Effector memory CD8-positive, alpha-beta T cell (primary cell): ENCODE measurements at regions not wholly inside any gene's neighbourhood (a gene's known extent, or its start where the extent isn't known, plus 50 kb on each side); places are given as distances from the start of the nearest gene placed in this dataset.
A peak's percentile ranks its signal among the peaks of the same experiment; 100 is the strongest.

ENCODE experiments used
- ATAC-seq: fragments of 150-1000 bp; cut with Tn5 transposase; replicated peaks from 2 replicates; pipeline ENCODE4 v1.10.0; 2021; ENCODE audit warnings: mild to moderate bottlenecking, moderate library complexity
- DNase-seq, 3 experiments: peaks; one replicate each; pipeline ENCODE4 v3.0.0; 2021
- H3K27ac Mint-ChIP-seq, 2 donors: one replicate each; pipeline ENCODE4 v1.8.0; 2022; ENCODE audit warnings: mild to moderate bottlenecking in 2 of 2, mixed read lengths in 2 of 2, moderate library complexity in 2 of 2
- H3K27me3 Mint-ChIP-seq, 2 donors: one replicate each; pipeline ENCODE4 v1.8.0; 2022; ENCODE audit warnings: mixed read lengths in 2 of 2
- H3K36me3 Mint-ChIP-seq: one replicate; pipeline ENCODE4 v1.8.0; 2022; ENCODE audit warnings: mild to moderate bottlenecking, moderate library complexity, mixed read lengths; ENCODE audit not compliant: insufficient read depth
- H3K4me1 Mint-ChIP-seq, 2 donors: one replicate each; pipeline ENCODE4 v1.8.0; 2022; ENCODE audit warnings: low read depth in 2 of 2, mixed read lengths in 2 of 2
- H3K4me3 Mint-ChIP-seq, 2 donors: one replicate each; pipeline ENCODE4 v1.8.0; 2022; ENCODE audit warnings: mild to moderate bottlenecking in 2 of 2, mixed read lengths in 2 of 2, moderate library complexity in 2 of 2
- H3K9me3 Mint-ChIP-seq, 2 donors: one replicate each; pipeline ENCODE4 v1.8.0; 2022; ENCODE audit warnings: mixed read lengths in 2 of 2

DNA sequence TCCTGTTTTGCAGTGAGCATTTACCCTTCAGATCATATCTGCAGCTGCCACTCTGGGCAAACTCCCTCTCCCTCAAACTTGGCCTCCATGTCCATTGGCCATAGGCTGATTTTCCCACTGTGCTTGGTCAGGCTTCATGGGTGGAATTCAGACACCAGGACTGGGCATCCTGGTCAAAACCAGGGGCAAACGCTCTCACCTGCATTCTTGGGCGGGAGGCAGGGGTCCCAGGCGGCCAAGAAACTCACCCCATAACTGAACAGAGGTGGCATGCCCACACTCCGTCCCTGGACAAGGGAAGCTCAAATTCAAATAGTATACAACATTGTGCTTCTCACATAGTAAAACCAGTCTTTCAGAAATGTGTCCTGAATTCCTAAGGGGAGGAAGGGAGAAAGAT, 81.1 kb upstream of the ZNF648 start:
- H3K36me3 Mint-ChIP-seq: peaks cover 7% of the 10 kb centered on the region
- DNase-seq: no peak
- H3K4me3 Mint-ChIP-seq: no peak overlapping the region
- peaks cover 21 to 22% of the 10 kb centered on the region in 2 donors for H3K27me3 Mint-ChIP-seq
- no peaks in the 10 kb centered on the region for H3K9me3 Mint-ChIP-seq
- H3K27ac Mint-ChIP-seq: no peak overlapping the region
- H3K4me1 Mint-ChIP-seq: peaks cover 0 to 9% of the 10 kb centered on the region in 2 donors
- no peak for ATAC-seq

DNA sequence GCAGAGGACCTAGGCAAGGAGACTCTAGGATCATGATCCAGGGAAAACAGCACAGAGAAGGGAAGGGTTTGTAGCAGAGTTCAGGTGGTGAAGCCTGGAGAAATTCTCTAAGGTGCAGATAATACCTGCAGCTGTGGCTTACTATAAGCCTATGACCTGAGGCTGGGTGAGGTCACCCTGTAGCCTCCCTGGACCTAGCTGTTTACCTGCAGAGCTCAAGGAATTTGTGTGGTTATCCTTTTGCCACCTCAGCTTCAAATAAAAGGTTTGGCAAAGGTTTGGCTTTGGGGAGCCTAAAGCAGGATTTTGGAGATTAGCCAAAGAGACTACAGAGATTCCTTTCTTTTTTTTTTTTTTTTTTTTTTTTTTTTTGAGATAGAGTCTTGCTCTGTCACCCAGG, 79.5 kb upstream of the ZNF648 start:
- H3K36me3 Mint-ChIP-seq: peaks cover 7% of the 10 kb centered on the region
- H3K27ac Mint-ChIP-seq: peak overlapping the region in 1 of 2 donors; percentile 3
- peaks cover 0 to 9% of the 10 kb centered on the region in 2 donors for H3K4me1 Mint-ChIP-seq
- DNase-seq (no peak), ATAC-seq (no peak)
- no peaks in the 10 kb centered on the region for H3K9me3 Mint-ChIP-seq
- H3K4me3 Mint-ChIP-seq: no peak overlapping the region
- peaks cover 21 to 22% of the 10 kb centered on the region in 2 donors for H3K27me3 Mint-ChIP-seq

GRCh38 chr1:182139496-182139895, 78.0 kb upstream of the ZNF648 start:
- peaks cover 0 to 1% of the 10 kb centered on the region in 2 donors for H3K9me3 Mint-ChIP-seq
- H3K4me1 Mint-ChIP-seq: peaks cover 0 to 7% of the 10 kb centered on the region in 2 donors
- no peak overlapping the region for H3K4me3 Mint-ChIP-seq
- DNase-seq (no peak), ATAC-seq (no peak)
- peaks cover 7% of the 10 kb centered on the region for H3K36me3 Mint-ChIP-seq
- H3K27ac Mint-ChIP-seq: no peak overlapping the region
- H3K27me3 Mint-ChIP-seq: peaks cover 21 to 22% of the 10 kb centered on the region in 2 donors

DNA sequence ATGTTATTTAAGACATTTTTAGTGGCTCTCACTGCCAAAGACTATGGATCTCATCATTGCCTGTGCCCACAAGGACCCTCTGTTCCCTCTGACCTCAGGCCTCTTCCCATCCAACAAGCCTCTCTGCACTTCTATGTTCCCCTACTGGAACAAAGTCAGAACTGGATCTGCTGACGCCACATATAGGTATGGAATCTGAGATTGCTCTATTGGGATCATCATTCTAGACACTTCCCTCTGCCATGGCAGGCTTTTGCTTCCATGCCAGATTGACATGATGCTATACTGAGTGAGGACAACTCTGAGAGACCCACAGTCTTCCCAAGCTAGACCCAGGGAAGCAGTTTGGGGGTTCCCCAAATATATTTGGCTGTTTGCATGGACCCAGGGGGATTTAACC, 76.0 kb upstream of the ZNF648 start:
- no peaks in the 10 kb centered on the region for H3K4me1 Mint-ChIP-seq
- DNase-seq: no peak
- no peaks in the 10 kb centered on the region for H3K36me3 Mint-ChIP-seq
- peaks cover 4 to 10% of the 10 kb centered on the region in 2 donors for H3K9me3 Mint-ChIP-seq
- H3K4me3 Mint-ChIP-seq: no peak overlapping the region
- H3K27ac Mint-ChIP-seq: no peak overlapping the region
- H3K27me3 Mint-ChIP-seq: peaks cover 13 to 17% of the 10 kb centered on the region in 2 donors
- no peak for ATAC-seq

GRCh38 chr1:182135946-182136345, 74.4 kb upstream of the ZNF648 start:
- Mint-ChIP-seq H3K27me3 (peaks cover 8 to 9% of the 10 kb centered on the region in 2 donors), H3K27ac (no peak overlapping the region), H3K9me3 (peaks cover 4 to 10% of the 10 kb centered on the region in 2 donors), H3K36me3 (no peaks in the 10 kb centered on the region), H3K4me1 (no peaks in the 10 kb centered on the region), H3K4me3 (no peak overlapping the region)
- DNase-seq (no peak), ATAC-seq (no peak)

DNA sequence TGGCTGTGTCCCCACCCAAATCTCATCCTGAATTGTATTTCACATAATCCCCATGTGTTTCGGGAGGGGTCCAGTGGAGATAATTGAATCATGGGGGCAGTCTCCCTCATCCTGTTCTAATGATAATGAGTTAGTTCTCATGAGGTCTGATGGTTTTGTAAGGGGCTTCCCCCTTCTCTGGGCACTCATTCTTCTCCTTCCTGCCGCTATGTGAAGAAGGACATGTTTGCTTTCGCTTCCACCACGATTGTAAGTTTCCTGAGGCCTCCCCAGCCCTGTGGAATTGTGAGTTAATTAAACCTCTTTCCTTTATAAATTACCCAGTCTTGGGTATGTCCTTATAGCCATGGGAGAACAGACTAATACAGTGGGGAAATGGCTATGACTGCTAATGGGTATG, 72.7 kb upstream of the ZNF648 start:
- Mint-ChIP-seq H3K4me1 (no peaks in the 10 kb centered on the region), H3K9me3 (peaks cover 4 to 10% of the 10 kb centered on the region in 2 donors), H3K27ac (no peak overlapping the region), H3K36me3 (no peaks in the 10 kb centered on the region), H3K4me3 (no peak overlapping the region), H3K27me3 (peaks cover 15% of the 10 kb centered on the region in 2 donors)
- DNase-seq (no peak), ATAC-seq (no peak)

GRCh38 chr1:182133181-182133580, 71.7 kb upstream of the ZNF648 start:
- H3K27me3 Mint-ChIP-seq: peaks cover 16 to 22% of the 10 kb centered on the region in 2 donors
- DNase-seq (no peak), ATAC-seq (no peak)
- peaks cover 4 to 10% of the 10 kb centered on the region in 2 donors for H3K9me3 Mint-ChIP-seq
- no peaks in the 10 kb centered on the region for H3K4me1 Mint-ChIP-seq
- no peaks in the 10 kb centered on the region for H3K36me3 Mint-ChIP-seq
- H3K27ac Mint-ChIP-seq: no peak overlapping the region
- H3K4me3 Mint-ChIP-seq: no peak overlapping the region

GRCh38 chr1:182129398-182129797, 67.9 kb upstream of the ZNF648 start:
- DNase-seq (no peak), ATAC-seq (no peak)
- Mint-ChIP-seq H3K27me3 (peaks cover 16 to 22% of the 10 kb centered on the region in 2 donors), H3K4me1 (no peaks in the 10 kb centered on the region), H3K9me3 (peaks cover 4 to 8% of the 10 kb centered on the region in 2 donors), H3K36me3 (no peaks in the 10 kb centered on the region), H3K4me3 (no peak overlapping the region), H3K27ac (no peak overlapping the region)

- Mint-ChIP-seq H3K27ac (no peak overlapping the region), H3K9me3 (no peaks in the 10 kb centered on the region), H3K4me1 (no peaks in the 10 kb centered on the region), H3K4me3 (no peak overlapping the region), H3K36me3 (no peaks in the 10 kb centered on the region), H3K27me3 (peaks cover 16 to 22% of the 10 kb centered on the region in 2 donors)
- no peak for DNase-seq
- no peak for ATAC-seq
These were observed 67.0 kb upstream of the ZNF648 start for GRCh38 chr1:182128502-182128901.

- no peak for DNase-seq
- peaks cover 18 to 22% of the 10 kb centered on the region in 2 donors for H3K27me3 Mint-ChIP-seq
- no peak overlapping the region for H3K4me3 Mint-ChIP-seq
- ATAC-seq: no peak
- H3K27ac Mint-ChIP-seq: no peak overlapping the region
- H3K4me1 Mint-ChIP-seq: no peaks in the 10 kb centered on the region
- H3K9me3 Mint-ChIP-seq: no peaks in the 10 kb centered on the region
- H3K36me3 Mint-ChIP-seq: no peaks in the 10 kb centered on the region
These were observed 66.1 kb upstream of the ZNF648 start for GRCh38 chr1:182127656-182128055.

DNA sequence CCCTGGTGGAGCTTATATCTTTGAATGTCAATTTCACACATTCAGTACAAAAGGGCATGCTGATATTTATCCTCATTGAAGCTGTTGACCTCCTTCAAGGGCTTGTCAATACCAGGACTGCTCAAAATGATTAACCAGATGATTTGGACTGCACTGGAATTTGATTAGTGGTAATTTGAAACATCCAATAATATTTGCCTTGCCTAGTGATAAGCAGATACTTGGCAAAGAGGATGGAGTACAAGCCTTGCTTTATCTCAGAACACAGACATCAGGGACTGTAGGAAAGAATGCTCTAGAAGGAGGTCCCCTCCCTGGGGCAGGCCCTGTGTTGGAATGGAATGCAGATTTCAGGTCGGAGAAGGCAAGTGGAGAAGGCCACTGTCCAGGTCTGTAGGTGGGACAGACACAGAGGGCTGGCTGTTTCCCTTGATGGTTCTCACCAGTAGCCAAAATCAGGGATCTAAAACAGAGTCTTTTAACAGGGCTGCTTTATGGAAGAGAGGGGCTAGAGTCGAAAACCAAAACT, 64.8 kb upstream of the ZNF648 start:
- Mint-ChIP-seq H3K27me3 (peaks cover 24 to 35% of the 10 kb centered on the region in 2 donors), H3K36me3 (no peaks in the 10 kb centered on the region), H3K4me3 (no peak overlapping the region), H3K4me1 (no peaks in the 10 kb centered on the region), H3K27ac (no peak overlapping the region), H3K9me3 (no peaks in the 10 kb centered on the region)
- DNase-seq (no peak), ATAC-seq (no peak)

DNA sequence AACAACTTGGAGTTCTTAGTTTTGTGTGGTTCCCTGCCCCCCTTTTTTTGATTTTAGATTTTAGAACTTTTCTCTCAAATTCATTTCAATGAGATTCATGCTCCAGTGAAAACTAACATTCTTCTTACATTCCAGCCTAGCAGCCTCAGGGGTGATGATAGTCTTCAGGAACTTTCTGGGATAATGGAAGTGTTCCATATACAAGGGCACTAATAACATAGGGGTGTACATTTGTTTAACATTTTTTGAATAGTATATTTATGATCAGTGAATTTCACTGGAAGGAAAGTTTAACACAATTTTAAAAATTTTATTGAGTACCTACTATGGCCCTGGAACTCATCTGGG, 61.4 kb upstream of the ZNF648 start:
- H3K27me3 Mint-ChIP-seq: peaks cover 8 to 17% of the 10 kb centered on the region in 2 donors
- no peaks in the 10 kb centered on the region for H3K4me1 Mint-ChIP-seq

DNA sequence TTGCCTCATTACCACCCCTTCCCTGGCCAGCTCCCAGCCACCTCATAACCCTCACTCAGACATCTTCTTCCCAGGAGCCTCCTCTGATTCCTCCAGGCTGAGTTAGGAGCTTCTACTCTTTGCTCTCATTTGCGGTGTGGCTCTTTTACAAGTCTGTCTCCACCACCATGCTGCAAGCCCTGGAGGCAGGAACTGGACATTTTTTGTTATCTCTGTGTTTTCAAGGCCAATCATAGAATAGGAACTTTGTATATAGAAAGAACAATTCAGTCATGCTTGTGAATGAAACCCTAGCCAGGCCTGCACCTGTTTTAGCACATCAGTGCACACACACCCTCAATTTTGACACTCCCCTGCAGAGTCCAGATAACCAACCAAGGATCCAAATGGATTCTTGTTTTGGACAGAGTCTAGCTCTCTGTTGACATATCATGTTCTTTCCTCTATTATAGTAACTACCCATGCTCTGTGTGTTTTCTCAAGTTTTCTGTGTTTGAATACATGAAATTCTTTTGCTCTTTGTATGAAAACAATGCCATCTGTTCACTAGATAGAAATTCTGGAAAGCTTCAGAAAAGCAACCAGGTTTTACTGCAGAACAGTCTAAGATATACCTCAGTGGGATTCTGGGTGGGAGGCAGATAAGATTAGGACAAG, 60.9 kb upstream of the ZNF648 start:
- Mint-ChIP-seq H3K4me1 (no peaks in the 10 kb centered on the region), H3K9me3 (no peaks in the 10 kb centered on the region), H3K27me3 (peaks cover 9 to 18% of the 10 kb centered on the region in 2 donors), H3K27ac (no peak overlapping the region), H3K4me3 (no peak overlapping the region), H3K36me3 (no peaks in the 10 kb centered on the region)
- ATAC-seq (no peak), DNase-seq (no peak)

More for the DNA sequence above, 61.4 kb upstream of the ZNF648 start:
- DNase-seq (no peak), ATAC-seq (no peak)
- no peaks in the 10 kb centered on the region for H3K9me3 Mint-ChIP-seq
- H3K36me3 Mint-ChIP-seq: no peaks in the 10 kb centered on the region
- no peak overlapping the region for H3K27ac Mint-ChIP-seq
- no peak overlapping the region for H3K4me3 Mint-ChIP-seq

GRCh38 chr1:182121787-182122186, 60.3 kb upstream of the ZNF648 start:
- Mint-ChIP-seq H3K27me3 (peaks cover 15 to 24% of the 10 kb centered on the region in 2 donors), H3K36me3 (no peaks in the 10 kb centered on the region), H3K9me3 (no peaks in the 10 kb centered on the region), H3K27ac (no peak overlapping the region), H3K4me3 (no peak overlapping the region), H3K4me1 (no peaks in the 10 kb centered on the region)
- DNase-seq (no peak), ATAC-seq (no peak)
